SHP77 treated with DMSO at 0.1 percent for 48 hours (cell line): ENCODE measurements at regions not wholly inside any gene's neighbourhood (a gene's known extent, or its start where the extent isn't known, plus 50 kb on each side); places are given as distances from the start of the nearest gene placed in this dataset.
"Not testable (repeated sequence)": the region's sequence is repeated elsewhere in the genome, so short reads cannot be mapped to it uniquely, and the experiment has no call there.

Experiments used
- DNase-seq: peaks from one replicate; lab custom pipeline; 2025; lab: John Stamatoyannopoulos, UW

GRCh38 chr13:111589321-111589720 lies 268.9 kb downstream of the TEX29 start:
- DNase-seq, result no peak

- DNase-seq, result no peak
Measured at GRCh38 chr13:111589992-111590391, 269.6 kb downstream of the TEX29 start.

GRCh38 chr13:111590796-111591195 lies 270.4 kb downstream of the TEX29 start:
- DNase-seq, result no peak

- DNase-seq, result not testable (repeated sequence)
Measured at GRCh38 chr13:111593490-111593889, 273.0 kb downstream of the TEX29 start.

- no peak for DNase-seq
Measured at GRCh38 chr13:111594606-111595005, 274.2 kb downstream of the TEX29 start.

GRCh38 chr13:111595276-111595675 lies 274.8 kb downstream of the TEX29 start:
- DNase-seq, result no peak

GRCh38 chr13:111595791-111596190 lies 275.3 kb downstream of the TEX29 start:
- DNase-seq, result no peak

GRCh38 chr13:111597191-111597611 lies 276.8 kb downstream of the TEX29 start:
- no peak for DNase-seq

GRCh38 chr13:111597618-111598017 lies 277.2 kb downstream of the TEX29 start:
- no peak for DNase-seq

GRCh38 chr13:111598747-111599146 lies 278.3 kb downstream of the TEX29 start:
- no peak for DNase-seq

- no peak for DNase-seq
Measured at GRCh38 chr13:111599791-111600190, 279.3 kb downstream of the TEX29 start.

GRCh38 chr13:111602874-111603273 lies 282.4 kb downstream of the TEX29 start:
- no peak for DNase-seq

- DNase-seq, result no peak
Measured at GRCh38 chr13:111604097-111604496, 283.7 kb downstream of the TEX29 start.

GRCh38 chr13:111608556-111608955 lies 288.1 kb downstream of the TEX29 start:
- DNase-seq, result no peak

- DNase-seq, result no peak
Measured at GRCh38 chr13:111609631-111610030, 289.2 kb downstream of the TEX29 start.

- DNase-seq, result no peak
Measured at GRCh38 chr13:111610081-111610480, 289.6 kb downstream of the TEX29 start.

- DNase-seq, result no peak
Measured at GRCh38 chr13:111610879-111611278, 290.4 kb downstream of the TEX29 start.

GRCh38 chr13:111611651-111612050 lies 291.2 kb downstream of the TEX29 start:
- no peak for DNase-seq

- no peak for DNase-seq
Measured at GRCh38 chr13:111612886-111613285, 292.4 kb downstream of the TEX29 start.

- no peak for DNase-seq
Measured at GRCh38 chr13:111614009-111614408, 293.6 kb downstream of the TEX29 start.

GRCh38 chr13:111614613-111615012 lies 294.2 kb downstream of the TEX29 start:
- DNase-seq, result no peak

GRCh38 chr13:111616203-111616602 lies 295.8 kb downstream of the TEX29 start:
- DNase-seq, result no peak

GRCh38 chr13:111620166-111620565 lies 299.7 kb downstream of the TEX29 start:
- DNase-seq, result no peak

- no peak for DNase-seq
Measured at GRCh38 chr13:111620586-111620985, 300.1 kb downstream of the TEX29 start.

GRCh38 chr13:111621164-111621563 lies 300.7 kb downstream of the TEX29 start:
- no peak for DNase-seq
